Femur (tissue), 1 donor: ENCODE measurements at regions not wholly inside any gene's neighbourhood (a gene's known extent, or its start where the extent isn't known, plus 50 kb on each side); places are given as distances from the start of the nearest gene placed in this dataset.
"Not testable (repeated sequence)": the region's sequence is repeated elsewhere in the genome, so short reads cannot be mapped to it uniquely, and the experiment has no call there.

Source experiments
- DNase-seq: peaks from one replicate; pipeline ENCODE4 v3.0.0-alpha.2; 2017

DNA sequence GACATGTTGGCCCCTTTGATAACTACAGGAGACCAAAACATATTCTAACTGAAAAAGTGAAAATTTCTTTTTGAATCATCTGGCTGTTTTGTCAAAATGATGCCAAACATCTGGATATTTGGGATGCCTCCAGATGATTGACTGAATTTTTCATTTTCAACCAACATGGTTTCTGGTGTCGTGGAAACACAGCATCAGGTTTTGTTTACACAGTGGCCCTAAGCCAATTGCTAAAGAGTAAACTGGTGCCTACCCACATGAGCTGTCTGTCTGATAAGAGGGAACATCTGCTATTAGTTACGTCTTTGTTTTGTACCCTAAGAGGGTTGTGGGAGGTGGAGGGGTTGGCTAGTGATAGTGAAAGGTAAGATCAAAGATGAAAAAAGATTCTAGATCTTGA lies 204.8 kb downstream of the KCNK2 start:
- DNase-seq, result no peak

DNA sequence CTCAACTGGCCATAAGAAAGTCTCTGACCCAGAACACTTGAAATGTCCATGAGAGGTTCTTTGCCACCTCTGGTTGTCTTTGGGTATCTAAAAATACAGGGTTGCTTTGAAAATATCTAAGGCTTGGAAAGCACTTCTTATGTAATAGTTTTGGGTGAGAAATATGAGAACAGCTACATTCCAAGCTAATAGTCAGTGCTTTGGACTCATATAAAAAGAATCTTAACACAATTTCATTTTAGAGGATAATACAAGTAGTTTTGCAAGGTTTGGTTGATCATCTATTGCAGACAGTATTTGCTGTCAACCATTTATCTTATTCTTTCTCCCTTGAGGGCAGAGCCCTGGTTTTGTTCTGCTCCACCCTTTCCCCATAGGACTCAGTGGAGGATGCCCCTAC lies 207.5 kb downstream of the KCNK2 start:
- no peak for DNase-seq

DNA sequence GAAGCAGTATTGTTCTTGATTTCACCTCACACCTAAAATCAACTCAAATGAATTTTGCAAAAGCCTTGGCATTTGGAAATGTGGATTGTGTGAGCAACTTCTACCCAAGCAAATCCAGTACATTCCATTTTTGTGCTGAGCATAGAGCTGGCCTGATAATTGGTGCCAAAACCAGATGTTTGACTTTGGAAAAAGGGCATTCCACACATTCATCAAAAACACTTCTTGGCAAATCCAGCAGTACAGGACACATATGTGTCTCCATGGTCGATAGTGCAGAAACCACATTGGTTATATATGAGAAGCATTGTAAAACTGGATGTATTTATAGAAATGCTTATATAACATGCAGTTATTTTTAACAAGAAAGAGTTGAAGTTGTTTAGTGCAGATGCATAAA lies 210.4 kb downstream of the KCNK2 start:
- DNase-seq, result no peak

DNA sequence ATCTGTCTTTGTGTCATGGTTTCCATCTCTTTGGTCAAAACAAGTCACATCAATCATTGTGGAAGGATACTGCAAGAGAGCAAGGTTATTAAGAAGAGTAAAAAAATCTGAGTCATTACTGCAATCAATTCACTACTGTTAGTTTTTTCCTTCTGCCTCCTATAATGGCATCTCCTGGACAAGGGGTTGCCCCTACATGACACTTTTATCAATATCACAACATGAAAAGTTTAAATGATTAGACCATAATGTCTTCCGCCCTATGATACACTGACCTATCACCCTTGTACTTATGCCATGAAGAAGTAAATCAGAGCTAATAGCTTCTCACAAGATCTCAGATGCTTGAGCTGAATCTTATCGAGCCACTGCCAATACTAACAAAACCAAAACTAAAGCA lies 223.9 kb downstream of the KCNK2 start:
- no peak for DNase-seq

DNA sequence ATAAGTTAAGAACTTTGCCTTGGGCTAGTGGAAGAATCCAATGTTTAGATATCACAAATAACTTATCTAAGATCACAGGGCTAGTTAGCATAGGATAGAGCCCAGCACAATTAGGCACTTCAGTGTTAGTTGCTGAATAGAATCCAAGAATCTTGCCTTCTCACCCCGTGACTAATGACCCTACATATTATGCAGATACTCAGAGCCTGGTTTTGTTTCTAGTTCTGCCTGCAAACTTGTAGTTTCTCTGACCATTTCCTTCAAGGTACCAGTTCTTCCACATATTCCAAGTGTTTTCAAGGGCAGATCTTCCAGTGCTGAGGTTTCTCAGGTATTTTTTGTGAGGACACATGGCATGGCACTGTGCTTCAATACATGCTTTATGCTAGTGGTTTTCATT lies 239.3 kb downstream of the KCNK2 start:
- no peak for DNase-seq

DNA sequence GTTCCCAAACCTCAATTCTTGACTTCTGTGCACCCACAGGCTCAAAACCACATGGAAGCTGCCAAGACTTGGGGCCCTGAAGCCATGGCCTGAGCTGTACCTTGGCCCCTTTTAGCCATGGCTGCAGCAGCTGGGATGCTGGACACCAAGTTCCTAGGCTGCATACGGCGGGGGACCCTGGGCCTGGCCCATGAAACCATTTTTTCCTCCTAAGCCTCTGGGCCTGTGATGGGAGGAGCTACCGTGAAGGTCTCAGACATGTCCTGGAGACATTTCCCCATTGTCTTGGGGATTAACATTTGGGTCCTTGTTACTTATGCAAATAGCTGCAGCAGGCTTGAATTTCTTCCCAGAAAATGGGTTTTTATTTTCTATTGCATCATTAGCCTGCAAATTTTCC lies 241.5 kb downstream of the KCNK2 start:
- not testable (repeated sequence) for DNase-seq

DNA sequence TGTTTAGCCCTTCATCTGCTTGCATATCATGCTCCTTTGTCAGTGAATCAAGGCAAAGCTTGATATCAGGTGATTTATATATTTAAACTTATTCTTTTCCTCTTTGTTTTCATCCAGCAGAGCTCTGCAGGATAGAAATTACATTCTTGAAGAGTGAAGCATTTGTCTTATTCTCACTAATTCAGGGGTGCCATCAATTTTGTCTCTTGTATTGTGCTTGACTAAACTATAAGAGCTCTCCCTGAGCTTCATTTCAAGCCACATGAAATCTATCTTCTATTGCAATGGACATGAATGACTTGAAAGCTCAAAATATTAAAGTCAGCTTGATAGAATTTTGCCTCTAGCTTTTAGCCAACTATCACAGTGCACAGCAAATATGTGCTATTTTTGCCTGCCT lies 236.7 kb upstream of the KCTD3 start:
- DNase-seq, result no peak

DNA sequence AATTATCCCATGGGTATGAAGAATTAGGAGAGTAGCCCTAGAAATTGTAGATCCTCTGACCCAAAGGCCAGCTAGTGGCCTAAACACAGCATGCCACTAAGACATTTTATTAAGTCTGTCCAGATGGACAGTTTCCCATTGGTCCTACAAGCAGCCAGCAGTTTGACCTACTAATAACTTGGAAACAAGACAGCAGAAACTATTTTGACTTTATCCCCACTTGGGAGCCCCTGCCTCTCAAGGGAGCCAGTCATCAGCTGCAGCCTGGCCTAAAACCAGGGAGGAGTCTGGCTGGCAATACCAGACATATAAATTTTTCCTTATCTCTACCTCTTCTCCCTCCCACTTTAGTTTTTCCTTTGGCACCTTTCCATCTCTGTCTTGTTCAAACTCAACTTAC lies 222.6 kb upstream of the KCTD3 start:
- DNase-seq, result no peak

DNA sequence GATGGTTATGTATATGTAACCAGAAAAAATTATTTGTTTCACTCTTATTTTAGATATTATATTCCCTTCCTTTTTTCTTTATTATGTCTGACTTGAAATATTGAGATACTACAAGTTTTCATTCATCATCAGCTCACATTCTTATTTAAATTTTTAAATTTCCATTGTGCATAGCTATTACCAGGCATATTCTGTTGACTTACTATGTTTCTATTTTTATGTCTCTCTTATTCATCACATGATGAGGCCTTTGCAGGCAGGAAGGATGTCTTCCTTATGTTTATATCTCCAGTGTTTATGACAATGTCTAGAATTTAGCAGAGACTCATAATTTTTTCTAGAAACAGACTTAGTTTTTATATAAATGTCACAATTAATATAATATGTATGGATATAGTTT lies 221.9 kb upstream of the KCTD3 start:
- DNase-seq, result no peak

DNA sequence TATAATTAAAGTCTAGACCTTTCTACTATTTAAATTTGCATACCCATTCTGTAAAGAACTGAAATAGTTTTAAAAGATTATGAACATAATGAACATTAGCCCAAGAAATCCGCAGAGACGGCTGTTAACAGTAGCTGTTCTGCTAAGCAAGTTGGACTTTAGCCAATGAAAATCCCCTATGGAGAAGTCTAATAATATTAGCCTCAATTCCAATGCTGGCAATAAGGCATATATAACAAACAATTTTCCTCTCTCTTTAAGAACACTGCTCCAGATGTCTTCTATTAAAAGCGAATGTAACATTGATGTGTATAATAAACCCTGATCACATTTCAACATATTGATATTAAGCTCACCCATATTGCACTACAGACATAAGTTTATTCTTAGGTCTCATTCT lies 221.3 kb upstream of the KCTD3 start:
- DNase-seq, result no peak

DNA sequence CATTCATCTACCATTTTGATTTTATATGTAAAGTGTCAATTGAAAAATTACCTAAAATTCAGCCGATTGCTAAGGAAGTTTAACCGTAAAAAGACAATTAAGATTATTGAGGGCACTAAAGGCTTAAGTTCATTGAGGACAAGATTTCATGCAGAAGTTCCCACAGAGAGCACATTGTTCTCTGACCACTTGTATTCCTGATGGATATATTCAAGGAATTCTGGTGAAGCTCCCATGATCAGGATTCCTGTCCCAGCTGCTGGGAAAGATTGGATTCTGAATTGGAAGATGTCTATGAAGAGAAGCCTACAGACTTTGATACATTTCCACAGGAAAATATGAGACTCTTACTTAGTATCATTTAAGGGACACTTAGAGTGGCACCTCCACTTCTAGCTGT lies 209.2 kb upstream of the KCTD3 start:
- no peak for DNase-seq

DNA sequence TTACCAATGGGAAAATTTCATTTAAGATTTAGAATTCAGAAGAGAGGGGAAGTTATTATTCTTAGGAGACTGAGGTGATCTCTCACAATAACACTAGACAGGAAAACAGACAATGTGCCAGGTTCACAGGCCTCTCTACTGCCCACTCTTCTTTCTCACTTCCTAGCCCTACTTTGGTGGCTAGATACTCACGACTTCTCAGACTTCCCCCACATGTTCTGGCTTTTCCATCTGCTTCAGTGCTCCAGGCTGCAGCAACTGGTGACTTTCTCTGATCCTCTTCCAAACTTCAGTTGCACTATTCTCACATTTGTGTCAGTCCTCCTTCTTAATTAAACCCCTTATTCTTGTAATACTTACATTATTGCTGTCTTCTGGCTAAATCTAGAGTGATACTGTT lies 208.7 kb upstream of the KCTD3 start:
- DNase-seq, result no peak

DNA sequence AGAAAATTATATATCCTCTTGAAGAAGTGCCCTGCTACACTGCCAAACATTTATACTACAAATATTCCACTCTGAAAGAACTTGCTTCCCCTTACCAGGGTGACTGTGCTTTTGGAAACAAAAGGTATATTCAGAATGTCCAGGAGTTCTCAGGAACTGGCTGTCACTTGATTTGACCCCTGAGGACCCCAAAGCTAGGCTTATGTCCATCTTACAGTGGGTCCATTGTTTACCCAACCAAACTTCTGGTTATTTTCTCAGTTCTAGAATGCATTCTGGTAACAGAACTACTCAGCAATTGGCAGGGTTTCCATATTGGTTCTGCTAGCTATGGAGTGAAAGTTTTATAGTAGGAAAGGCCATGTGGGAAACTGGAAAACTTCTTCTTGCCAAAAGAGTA lies 207.1 kb upstream of the KCTD3 start:
- no peak for DNase-seq

DNA sequence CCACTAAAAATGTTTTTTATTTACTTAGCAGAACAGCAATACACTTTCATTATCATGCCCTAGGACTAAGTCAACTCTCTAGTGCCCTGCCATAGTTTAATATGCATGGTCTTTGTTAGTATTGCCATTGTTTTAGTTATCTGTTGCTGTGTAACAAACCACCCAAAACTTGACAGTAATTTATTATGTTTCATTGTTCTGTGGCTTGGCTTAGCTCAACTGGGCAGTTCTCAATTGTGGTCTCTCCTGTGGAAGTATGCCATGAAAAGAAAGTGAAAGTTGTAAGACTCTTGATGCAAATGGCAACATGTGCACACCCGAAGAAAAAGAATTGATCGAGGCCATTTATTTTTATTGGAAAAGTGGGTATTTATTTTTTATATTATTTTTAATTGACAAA lies 206.3 kb upstream of the KCTD3 start:
- DNase-seq, result no peak

DNA sequence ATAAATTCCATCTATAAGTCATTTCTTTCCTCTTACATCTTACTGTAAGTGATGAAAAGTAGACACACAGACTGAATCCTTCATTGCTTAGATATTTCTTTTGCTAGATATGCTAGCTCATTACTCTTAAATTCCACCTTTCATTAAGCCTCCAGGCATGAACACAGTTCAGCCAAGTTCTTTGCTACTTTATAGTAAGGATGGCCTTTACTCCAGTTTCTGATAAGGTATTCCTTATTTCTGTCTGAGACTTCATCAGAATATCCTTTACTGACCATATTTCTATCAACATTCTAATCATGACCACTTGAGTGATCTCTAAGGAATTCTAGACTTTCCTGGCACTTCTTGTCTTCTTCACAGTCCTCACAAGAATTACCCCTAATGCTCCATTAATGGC lies 191.7 kb upstream of the KCTD3 start:
- no peak for DNase-seq

DNA sequence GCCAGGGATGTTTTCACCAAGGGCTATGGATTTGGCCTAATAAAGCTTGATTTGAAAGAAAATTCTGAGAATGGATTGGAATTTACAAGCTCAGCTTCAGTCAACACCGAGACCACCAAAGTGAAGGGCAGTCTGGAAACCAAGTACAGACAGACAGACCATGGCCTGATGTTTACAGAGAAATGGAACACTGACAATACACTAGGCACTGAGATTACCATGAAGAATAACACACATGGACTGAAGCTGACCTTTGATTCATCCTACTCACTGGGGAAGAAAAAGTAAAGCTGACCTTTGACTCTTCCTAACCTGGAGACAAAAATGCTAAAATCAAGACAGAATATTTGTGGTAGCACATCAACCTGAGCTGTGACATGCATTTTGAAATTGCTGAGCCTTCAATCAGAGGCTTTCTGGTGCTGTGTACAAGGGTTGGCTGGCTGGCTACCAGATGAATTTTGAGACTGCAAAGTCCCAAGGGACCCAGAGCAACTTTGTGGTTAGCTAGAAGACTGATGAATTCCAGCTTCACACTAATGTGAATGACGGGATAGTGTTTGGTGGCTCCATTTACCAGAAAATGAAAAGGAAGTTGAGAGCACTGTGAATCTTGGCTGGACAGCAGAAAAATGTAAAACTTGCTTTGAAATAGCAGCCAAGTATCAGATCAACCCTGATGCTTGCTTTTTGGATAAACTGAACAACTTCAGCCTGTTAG lies 190.4 kb upstream of the KCTD3 start:
- DNase-seq, result peak; percentile 23

DNA sequence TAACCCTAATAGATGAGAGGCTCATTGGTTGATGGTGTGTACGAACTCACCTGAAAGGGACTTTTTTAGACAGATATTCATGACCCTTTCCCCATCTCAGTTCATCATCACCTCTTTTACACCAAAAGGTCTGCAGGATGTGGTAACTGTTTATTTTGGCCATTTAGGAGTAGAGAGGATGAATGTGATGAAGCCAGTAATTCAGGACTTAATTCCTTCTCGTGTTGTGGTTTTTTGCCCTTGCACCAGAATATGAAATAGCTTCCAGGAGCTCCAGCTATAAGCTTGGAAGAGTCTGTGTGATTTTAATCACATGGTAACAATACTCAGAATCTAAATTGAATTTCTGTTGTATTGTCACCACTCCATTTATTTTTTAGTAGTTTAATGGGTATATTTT lies 189.4 kb upstream of the KCTD3 start:
- DNase-seq, result no peak

DNA sequence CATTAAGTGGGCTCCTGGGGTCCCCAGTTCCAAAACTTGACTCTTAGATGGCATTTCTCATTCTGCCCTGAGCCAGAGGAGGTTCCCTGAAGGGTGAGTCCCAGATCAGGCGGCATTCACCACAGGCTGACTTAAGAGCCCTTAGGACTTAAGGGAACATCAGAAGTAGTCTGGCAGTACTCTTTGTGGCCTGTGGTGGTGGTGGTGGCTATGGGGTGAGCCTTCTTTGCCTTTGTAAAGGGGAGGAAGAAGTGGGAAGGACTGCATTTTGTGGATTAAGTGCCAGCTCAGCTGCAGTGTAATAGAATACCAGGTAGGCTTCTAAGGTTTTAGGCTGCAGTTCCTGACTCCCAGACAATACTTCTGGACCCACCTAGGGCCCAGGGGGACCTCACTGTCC lies 186.5 kb upstream of the KCTD3 start:
- DNase-seq, result no peak

DNA sequence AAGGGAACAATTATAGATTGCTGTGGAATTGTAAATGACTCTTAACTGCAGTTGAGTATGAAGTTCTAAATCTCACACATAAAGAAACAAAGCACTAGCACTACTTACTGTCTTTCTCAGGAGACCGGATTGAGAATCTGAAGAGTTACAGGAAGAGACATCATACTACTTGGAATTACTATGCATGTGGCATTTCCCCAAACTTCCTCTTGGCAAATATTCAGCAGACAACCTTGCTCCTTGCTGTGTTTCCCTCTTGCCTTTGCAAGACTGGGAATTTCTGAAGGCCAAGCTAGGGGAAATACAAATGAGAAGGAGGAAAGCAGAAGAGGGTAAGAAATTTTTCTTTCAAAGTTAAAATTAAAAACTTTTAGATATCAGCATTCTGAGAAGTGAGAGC lies 173.6 kb upstream of the KCTD3 start:
- no peak for DNase-seq

DNA sequence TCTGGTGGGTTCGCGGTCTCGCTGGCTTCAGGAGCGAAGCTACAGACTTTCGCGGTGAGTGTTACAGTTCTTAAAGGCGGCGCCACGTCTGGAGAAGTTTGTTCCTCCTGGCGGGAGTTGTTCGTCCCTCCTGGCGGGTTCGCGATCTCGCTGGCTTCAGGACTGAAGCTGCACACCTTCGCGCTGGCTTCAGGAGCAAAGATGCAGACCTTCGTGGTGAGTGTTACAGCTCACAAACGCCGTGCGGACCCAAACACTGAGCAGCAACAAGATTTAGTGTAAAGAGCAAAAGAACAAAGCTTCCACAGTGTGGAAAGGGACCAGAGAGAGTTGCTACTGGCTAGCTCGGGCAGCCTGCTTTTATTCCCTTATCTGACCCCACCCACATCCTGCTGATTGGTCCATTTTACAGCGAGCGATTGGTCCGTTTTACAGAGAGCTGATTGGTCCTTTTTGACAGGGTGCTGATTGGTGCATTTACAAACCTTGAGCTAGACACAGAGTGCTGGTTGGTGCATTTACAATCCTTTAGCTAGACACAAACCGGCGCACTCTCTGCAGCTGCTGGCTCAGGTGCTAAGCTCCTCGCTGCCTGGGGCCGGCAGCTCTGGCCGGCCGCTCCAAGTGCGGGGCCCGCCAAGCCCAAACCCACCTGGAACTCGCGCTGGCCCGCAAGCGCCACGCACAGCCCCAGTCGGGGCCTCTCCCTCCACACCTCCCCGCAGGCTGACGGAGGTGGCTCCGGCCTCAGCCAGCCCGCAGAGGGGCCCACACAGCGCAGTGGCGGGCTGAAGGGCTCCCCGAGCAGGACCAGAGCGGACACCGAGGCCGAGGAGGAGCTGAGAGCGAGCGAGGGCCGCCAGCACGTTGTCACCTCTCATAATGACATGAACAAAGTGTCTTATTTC lies 172.8 kb upstream of the KCTD3 start:
- DNase-seq, result no peak

DNA sequence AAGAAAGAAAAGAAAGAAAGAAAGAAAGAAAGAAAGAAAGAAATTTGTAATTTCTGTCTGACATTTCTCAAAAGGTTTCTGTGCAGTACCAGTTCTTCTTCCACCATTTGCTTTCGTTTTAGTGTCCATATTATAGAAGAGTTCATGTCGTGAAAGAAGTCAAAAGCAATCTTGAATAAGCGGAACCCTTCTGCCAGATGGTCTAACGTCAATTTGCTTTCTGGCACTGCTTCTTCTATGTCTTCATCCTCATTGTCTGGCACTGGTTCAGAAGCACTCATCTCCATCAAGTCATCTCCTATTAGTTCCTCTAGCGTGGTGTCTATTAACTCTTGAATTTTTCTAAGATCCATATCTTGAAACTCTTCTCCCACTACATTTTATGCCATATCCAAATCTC lies 170.0 kb upstream of the KCTD3 start:
- no peak for DNase-seq

DNA sequence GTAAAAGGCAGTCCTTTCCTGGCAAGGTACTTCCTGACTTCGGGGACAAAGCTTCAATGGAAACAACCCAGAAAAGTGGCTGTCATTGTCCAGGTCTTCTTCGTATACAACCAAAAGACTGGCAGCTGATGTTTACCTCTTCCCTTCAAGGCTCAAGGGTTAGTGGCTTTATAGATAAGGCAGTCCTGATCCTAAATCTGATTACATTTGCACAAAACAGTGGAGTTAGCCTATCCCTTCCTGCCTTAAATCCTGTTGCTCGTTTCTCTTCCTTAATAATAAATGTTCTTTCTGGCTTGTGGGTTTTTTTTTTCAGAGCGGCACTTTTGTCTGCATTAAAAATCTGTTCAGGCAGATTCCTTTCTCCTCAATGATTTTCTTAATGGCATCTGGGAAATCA lies 169.3 kb upstream of the KCTD3 start:
- no peak for DNase-seq

DNA sequence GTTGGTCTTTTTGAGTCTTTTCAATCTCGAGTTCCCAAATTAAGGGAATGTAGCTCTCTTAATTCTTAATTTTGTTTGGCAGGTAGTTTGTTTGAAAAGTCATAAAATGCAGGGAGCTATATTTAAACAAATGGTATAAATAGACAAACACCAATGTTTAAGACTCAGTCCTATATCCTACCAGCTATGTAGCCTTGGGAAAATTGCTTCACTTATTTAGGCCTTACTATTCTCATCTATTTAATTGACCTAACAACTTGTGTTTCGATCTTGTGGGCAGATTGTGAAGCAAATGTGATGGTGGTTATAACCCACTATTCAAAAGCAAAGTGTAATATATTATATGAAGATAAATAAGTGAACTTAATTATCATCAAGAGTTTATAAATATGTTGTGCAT lies 167.3 kb upstream of the KCTD3 start:
- no peak for DNase-seq

DNA sequence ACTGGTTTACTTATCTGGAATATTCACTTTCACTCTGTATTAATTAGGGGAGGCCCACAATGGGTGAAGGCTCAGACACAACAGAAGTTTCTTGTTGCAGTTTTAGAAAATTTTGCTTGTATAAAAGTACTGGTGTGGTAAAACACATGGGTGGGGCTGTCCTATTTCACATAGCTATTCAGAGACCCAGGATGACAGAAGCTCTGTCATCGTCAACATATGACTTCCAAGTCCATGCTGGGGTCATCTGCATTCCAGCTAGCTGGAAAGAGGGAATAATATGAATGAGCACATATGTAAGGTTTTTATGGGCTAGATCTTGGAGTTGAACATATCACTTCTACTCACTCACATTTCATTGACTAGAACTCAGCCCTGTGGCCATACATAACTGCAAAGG lies 166.4 kb upstream of the KCTD3 start:
- DNase-seq, result no peak

DNA sequence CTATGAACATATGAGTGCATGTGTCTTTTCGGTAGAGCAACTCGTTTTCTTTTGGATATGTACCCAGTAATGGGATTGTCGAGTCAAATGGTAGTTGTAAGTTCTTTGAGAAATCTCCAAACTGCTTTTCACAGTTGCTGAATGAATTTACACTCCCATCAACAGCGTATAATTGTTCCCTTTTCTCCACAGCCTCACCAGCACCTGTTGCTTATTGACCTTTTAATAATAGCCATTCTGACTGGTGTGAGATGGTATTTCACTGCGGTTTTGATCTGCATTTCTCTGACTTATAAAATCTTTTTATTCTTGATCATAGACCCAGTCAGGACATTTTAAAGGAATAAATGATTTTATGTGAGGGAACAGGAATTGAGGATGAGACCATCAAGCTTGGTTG lies 165.0 kb upstream of the KCTD3 start:
- DNase-seq, result no peak
